A549 (cell line): ENCODE measurements at regions not wholly inside any gene's neighbourhood (a gene's known extent, or its start where the extent isn't known, plus 50 kb on each side); places are given as distances from the start of the nearest gene placed in this dataset.

Source experiments
- JUN ChIP-seq, 2 experiments: fragments of >200 bp; sonication (Bioruptor Twin); formaldehyde crosslinking; IDR thresholded peaks; 2 replicates in 1 of 2; 3 replicates in 1 of 2; pipeline ENCODE4 v1.6.1; 2016 to 2017
- MAZ ChIP-seq: fragments of 150-350 bp; IDR thresholded peaks from 2 replicates; pipeline ENCODE4 v1.6.1; 2014; ENCODE audit warnings: antibody characterized with exemption, low read depth, low read length, borderline replicate concordance
- NPAS2 ChIP-seq: fragments of 250-450 bp; sonication (Bioruptor Pico); IDR thresholded peaks from 2 replicates; pipeline ENCODE4 v1.8.0; 2022; ENCODE audit warnings: mild to moderate bottlenecking, moderate library complexity, borderline replicate concordance
- POLR2A ChIP-seq: IDR thresholded peaks from 2 replicates; pipeline ENCODE4 v1.6.1; 2012; ENCODE audit warnings: mild to moderate bottlenecking, low read length
- POLR2AphosphoS2 ChIP-seq: conservative IDR thresholded peaks from 2 replicates; pipeline ENCODE4 v1.6.1; 2012; ENCODE audit warnings: low read length, improper control_type of control experiment, inconsistent platforms
- TF ChIP-seq, protein P1 (sequence below): fragments of >200 bp; sonication (Bioruptor Twin); formaldehyde crosslinking; IDR thresholded peaks from 3 replicates; pipeline ENCODE4 v1.5.1; 2016
- TF ChIP-seq, protein P2 (sequence below): fragments of 200-600 bp; sonication (generic); IDR thresholded peaks from 2 replicates; pipeline ENCODE4 v1.6.1; 2016; ENCODE audit warnings: antibody characterized with exemption, mild to moderate bottlenecking, moderate library complexity
- TF ChIP-seq, protein P3 (sequence below): fragments of 150-350 bp; IDR thresholded peaks from 2 replicates; pipeline ENCODE4 v1.6.1; 2014; ENCODE audit warnings: low read depth, mild to moderate bottlenecking, low read length

DNA sequence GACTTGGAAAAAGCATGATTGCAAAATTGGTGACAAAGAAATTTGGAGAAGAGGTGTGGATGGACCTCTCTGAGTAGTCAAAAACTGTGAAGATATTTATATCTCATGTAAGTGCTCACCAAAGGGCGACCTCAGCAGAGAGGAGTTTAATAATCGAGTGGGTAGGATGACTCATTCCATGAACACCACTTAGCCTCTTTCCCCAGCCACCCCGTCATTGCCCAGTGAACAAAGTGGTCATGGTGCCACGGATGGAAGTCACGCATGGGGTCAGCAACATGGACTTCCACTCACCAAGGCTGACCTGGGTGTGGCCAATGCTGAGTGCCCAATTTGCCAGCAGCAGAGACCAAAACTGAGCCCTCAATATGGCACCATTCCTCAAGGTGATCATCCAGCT, 997.4 kb upstream of the GYPC start:
- TF ChIP-seq POLR2AphosphoS2 (no peak), MAZ (no peak), NPAS2 (CRISPR knock-in tag) (no peak), POLR2A (no peak), JUN (IDR thresholded peaks at IDR 0.05) (no peak)
- TF ChIP-seq, protein P1, sequence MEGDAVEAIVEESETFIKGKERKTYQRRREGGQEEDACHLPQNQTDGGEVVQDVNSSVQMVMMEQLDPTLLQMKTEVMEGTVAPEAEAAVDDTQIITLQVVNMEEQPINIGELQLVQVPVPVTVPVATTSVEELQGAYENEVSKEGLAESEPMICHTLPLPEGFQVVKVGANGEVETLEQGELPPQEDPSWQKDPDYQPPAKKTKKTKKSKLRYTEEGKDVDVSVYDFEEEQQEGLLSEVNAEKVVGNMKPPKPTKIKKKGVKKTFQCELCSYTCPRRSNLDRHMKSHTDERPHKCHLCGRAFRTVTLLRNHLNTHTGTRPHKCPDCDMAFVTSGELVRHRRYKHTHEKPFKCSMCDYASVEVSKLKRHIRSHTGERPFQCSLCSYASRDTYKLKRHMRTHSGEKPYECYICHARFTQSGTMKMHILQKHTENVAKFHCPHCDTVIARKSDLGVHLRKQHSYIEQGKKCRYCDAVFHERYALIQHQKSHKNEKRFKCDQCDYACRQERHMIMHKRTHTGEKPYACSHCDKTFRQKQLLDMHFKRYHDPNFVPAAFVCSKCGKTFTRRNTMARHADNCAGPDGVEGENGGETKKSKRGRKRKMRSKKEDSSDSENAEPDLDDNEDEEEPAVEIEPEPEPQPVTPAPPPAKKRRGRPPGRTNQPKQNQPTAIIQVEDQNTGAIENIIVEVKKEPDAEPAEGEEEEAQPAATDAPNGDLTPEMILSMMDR: no peak
- TF ChIP-seq, protein P2, sequence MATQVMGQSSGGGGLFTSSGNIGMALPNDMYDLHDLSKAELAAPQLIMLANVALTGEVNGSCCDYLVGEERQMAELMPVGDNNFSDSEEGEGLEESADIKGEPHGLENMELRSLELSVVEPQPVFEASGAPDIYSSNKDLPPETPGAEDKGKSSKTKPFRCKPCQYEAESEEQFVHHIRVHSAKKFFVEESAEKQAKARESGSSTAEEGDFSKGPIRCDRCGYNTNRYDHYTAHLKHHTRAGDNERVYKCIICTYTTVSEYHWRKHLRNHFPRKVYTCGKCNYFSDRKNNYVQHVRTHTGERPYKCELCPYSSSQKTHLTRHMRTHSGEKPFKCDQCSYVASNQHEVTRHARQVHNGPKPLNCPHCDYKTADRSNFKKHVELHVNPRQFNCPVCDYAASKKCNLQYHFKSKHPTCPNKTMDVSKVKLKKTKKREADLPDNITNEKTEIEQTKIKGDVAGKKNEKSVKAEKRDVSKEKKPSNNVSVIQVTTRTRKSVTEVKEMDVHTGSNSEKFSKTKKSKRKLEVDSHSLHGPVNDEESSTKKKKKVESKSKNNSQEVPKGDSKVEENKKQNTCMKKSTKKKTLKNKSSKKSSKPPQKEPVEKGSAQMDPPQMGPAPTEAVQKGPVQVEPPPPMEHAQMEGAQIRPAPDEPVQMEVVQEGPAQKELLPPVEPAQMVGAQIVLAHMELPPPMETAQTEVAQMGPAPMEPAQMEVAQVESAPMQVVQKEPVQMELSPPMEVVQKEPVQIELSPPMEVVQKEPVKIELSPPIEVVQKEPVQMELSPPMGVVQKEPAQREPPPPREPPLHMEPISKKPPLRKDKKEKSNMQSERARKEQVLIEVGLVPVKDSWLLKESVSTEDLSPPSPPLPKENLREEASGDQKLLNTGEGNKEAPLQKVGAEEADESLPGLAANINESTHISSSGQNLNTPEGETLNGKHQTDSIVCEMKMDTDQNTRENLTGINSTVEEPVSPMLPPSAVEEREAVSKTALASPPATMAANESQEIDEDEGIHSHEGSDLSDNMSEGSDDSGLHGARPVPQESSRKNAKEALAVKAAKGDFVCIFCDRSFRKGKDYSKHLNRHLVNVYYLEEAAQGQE: no peak
- TF ChIP-seq, protein P3, sequence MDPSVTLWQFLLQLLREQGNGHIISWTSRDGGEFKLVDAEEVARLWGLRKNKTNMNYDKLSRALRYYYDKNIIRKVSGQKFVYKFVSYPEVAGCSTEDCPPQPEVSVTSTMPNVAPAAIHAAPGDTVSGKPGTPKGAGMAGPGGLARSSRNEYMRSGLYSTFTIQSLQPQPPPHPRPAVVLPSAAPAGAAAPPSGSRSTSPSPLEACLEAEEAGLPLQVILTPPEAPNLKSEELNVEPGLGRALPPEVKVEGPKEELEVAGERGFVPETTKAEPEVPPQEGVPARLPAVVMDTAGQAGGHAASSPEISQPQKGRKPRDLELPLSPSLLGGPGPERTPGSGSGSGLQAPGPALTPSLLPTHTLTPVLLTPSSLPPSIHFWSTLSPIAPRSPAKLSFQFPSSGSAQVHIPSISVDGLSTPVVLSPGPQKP: no peak
